Transverse colon (tissue), 4 donors: ENCODE measurements at regions not wholly inside any gene's neighbourhood (a gene's known extent, or its start where the extent isn't known, plus 50 kb on each side); places are given as distances from the start of the nearest gene placed in this dataset.

Experiments
- CTCF ChIP-seq, 5 experiments: fragments of 200-600 bp in 3 of 5; fragments of 450-650 bp in 2 of 5; sonication (generic) in 3 of 5; IDR thresholded peaks; 1 replicate in 2 of 5; 2 replicates in 3 of 5; pipeline ENCODE4 v1.5.1; 2016 to 2017; ENCODE audit warnings: antibody characterized with exemption in 5 of 5, inconsistent platforms in 3 of 5, mild to moderate bottlenecking in 2 of 5, moderate library complexity in 1 of 5
- EP300 ChIP-seq: sonication (generic); formaldehyde crosslinking; IDR thresholded peaks from one replicate; pipeline ENCODE4 v1.6.1; 2017; ENCODE audit warnings: antibody characterized with exemption, low read depth
- POLR2A ChIP-seq: fragments of 450-650 bp; IDR thresholded peaks from one replicate; pipeline ENCODE4 v1.6.1; 2016; ENCODE audit warnings: antibody characterized with exemption, mild to moderate bottlenecking, moderate library complexity
- POLR2AphosphoS5 ChIP-seq, 3 donors: sonication (generic); formaldehyde crosslinking; IDR thresholded peaks; one replicate each; pipeline ENCODE4 v1.6.1; 2016; ENCODE audit warnings: antibody characterized with exemption in 3 of 3

GRCh38 chr5:84790406-84790805 is 405.7 kb upstream of the EDIL3 start:
- TF ChIP-seq POLR2AphosphoS5 (IDR thresholded peaks at IDR 0.05) (no peak), POLR2A (no peak), CTCF (IDR thresholded peaks at IDR 0.05) (no peak), EP300 (no peak)
